ENCODE measurements at regions not wholly inside any gene's neighbourhood (a gene's known extent, or its start where the extent isn't known, plus 50 kb on each side); places are given as distances from the start of the nearest gene placed in this dataset.

GRCh38 chr1:195236991-195237889 lies 1371.0 kb downstream of the KCNT2 start:
- no peak for DNase-seq (ENCODE audit: low read depth, low spot score)
- Histone ChIP-seq H3K27me3 (ENCODE audit: control insufficient read depth, insufficient read depth, low read length) (no peaks in the 10 kb centered on the region), H3K4me3 (ENCODE audit: low read length) (no peak overlapping the region), H3K4me1 (ENCODE audit: control insufficient read depth, insufficient read depth, low read length) (no peaks in the 10 kb centered on the region), H3K36me3 (ENCODE audit: control insufficient read depth, insufficient read depth, low read length) (no peaks in the 10 kb centered on the region), H3K9me3 (ENCODE audit: control insufficient read depth, insufficient read depth, low read length) (no peaks in the 10 kb centered on the region), H3K27ac (ENCODE audit: low read length) (no peak overlapping the region)
- WGBS (ENCODE audit: insufficient coverage, insufficient read length): no CpG with 5 or more reads among the region's 7 CpGs

- H3K4me3 ChIP-seq (ENCODE audit: low read length): no peak overlapping the region
- H3K9me3 ChIP-seq (ENCODE audit: control insufficient read depth, insufficient read depth, low read length): no peaks in the 10 kb centered on the region
- no peak overlapping the region for H3K27ac ChIP-seq (ENCODE audit: low read length)
- H3K36me3 ChIP-seq (ENCODE audit: control insufficient read depth, insufficient read depth, low read length): no peaks in the 10 kb centered on the region; the same call in 1 of the 2 replicates
- no peaks in the 10 kb centered on the region for H3K4me1 ChIP-seq (ENCODE audit: control insufficient read depth, insufficient read depth, low read length)
- no peaks in the 10 kb centered on the region for H3K27me3 ChIP-seq (ENCODE audit: control insufficient read depth, insufficient read depth, low read length)
- WGBS (ENCODE audit: insufficient coverage, insufficient read length): no CpG with 5 or more reads among the region's 22 CpGs
- no peak for DNase-seq (ENCODE audit: low read depth, low spot score)
Measured at GRCh38 chr1:195218428-195219212, 1389.6 kb downstream of the KCNT2 start.

GRCh38 chr1:195202241-195202640 lies 1406.0 kb downstream of the KCNT2 start:
- Histone ChIP-seq H3K9me3 (ENCODE audit: control insufficient read depth, insufficient read depth, low read length) (no peaks in the 10 kb centered on the region), H3K27me3 (ENCODE audit: control insufficient read depth, insufficient read depth, low read length) (no peaks in the 10 kb centered on the region), H3K4me3 (ENCODE audit: low read length) (no peak overlapping the region), H3K36me3 (ENCODE audit: control insufficient read depth, insufficient read depth, low read length) (no peaks in the 10 kb centered on the region), H3K27ac (ENCODE audit: low read length) (no peak overlapping the region), H3K4me1 (ENCODE audit: control insufficient read depth, insufficient read depth, low read length) (no peaks in the 10 kb centered on the region)
- WGBS (ENCODE audit: insufficient coverage, insufficient read length): no CpG with 5 or more reads among the region's 4 CpGs
- no peak for DNase-seq (ENCODE audit: low read depth, low spot score)

DNA sequence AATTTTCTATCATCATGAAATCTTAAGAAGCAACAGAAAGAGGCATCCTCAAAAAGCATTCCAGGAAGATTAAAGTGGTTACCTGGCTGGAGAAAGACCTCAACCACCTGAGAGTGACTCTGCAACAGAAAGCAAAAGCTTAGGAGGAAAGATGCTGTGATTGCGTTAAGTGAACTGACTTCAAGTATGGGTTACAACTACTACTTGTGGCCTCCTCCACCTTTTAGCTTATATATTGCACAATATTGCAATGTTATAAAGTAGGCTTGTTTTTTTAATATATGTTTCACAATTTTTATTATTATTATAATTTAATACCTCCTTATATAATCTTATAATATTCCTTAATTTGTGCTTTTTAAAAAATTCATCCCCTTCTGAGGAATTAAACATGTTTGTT lies 1407.5 kb downstream of the KCNT2 start:
- H3K27ac ChIP-seq (ENCODE audit: low read length): no peak overlapping the region
- no CpG with 5 or more reads among the region's 1 CpG for WGBS (ENCODE audit: insufficient coverage, insufficient read length)
- H3K36me3 ChIP-seq (ENCODE audit: control insufficient read depth, insufficient read depth, low read length): no peaks in the 10 kb centered on the region
- H3K4me1 ChIP-seq (ENCODE audit: control insufficient read depth, insufficient read depth, low read length): no peaks in the 10 kb centered on the region
- no peak for DNase-seq (ENCODE audit: low read depth, low spot score)
- no peaks in the 10 kb centered on the region for H3K27me3 ChIP-seq (ENCODE audit: control insufficient read depth, insufficient read depth, low read length)
- H3K9me3 ChIP-seq (ENCODE audit: control insufficient read depth, insufficient read depth, low read length): no peaks in the 10 kb centered on the region
- H3K4me3 ChIP-seq (ENCODE audit: low read length): no peak overlapping the region

GRCh38 chr1:195197116-195197515 lies 1411.1 kb downstream of the KCNT2 start:
- H3K36me3 ChIP-seq (ENCODE audit: control insufficient read depth, insufficient read depth, low read length): no peaks in the 10 kb centered on the region
- DNase-seq (ENCODE audit: low read depth, low spot score): no peak
- no peak overlapping the region for H3K27ac ChIP-seq (ENCODE audit: low read length)
- H3K27me3 ChIP-seq (ENCODE audit: control insufficient read depth, insufficient read depth, low read length): no peaks in the 10 kb centered on the region
- H3K4me3 ChIP-seq (ENCODE audit: low read length): no peak overlapping the region
- no CpG with 5 or more reads among the region's 1 CpG for whole genome bisulfite sequencing (ENCODE audit: insufficient coverage, insufficient read length)
- H3K9me3 ChIP-seq (ENCODE audit: control insufficient read depth, insufficient read depth, low read length): no peaks in the 10 kb centered on the region
- no peaks in the 10 kb centered on the region for H3K4me1 ChIP-seq (ENCODE audit: control insufficient read depth, insufficient read depth, low read length)

- no peak for DNase-seq (ENCODE audit: low read depth, low spot score)
- H3K27me3 ChIP-seq (ENCODE audit: control insufficient read depth, insufficient read depth, low read length): no peaks in the 10 kb centered on the region
- H3K27ac ChIP-seq (ENCODE audit: low read length): no peak overlapping the region
- WGBS (ENCODE audit: insufficient coverage, insufficient read length): 100% methylated on average over 1 of the region's 8 CpGs
- no peaks in the 10 kb centered on the region for H3K9me3 ChIP-seq (ENCODE audit: control insufficient read depth, insufficient read depth, low read length)
- no peaks in the 10 kb centered on the region for H3K36me3 ChIP-seq (ENCODE audit: control insufficient read depth, insufficient read depth, low read length)
- H3K4me1 ChIP-seq (ENCODE audit: control insufficient read depth, insufficient read depth, low read length): no peaks in the 10 kb centered on the region
- no peak overlapping the region for H3K4me3 ChIP-seq (ENCODE audit: low read length)
Measured at GRCh38 chr1:195195423-195196057, 1412.7 kb downstream of the KCNT2 start.

GRCh38 chr1:195193134-195193533 lies 1415.1 kb downstream of the KCNT2 start:
- WGBS (ENCODE audit: insufficient coverage, insufficient read length): 100% methylated on average over 1 of the region's 3 CpGs
- no peak for DNase-seq (ENCODE audit: low read depth, low spot score)
- no peaks in the 10 kb centered on the region for H3K4me1 ChIP-seq (ENCODE audit: control insufficient read depth, insufficient read depth, low read length)

DNA sequence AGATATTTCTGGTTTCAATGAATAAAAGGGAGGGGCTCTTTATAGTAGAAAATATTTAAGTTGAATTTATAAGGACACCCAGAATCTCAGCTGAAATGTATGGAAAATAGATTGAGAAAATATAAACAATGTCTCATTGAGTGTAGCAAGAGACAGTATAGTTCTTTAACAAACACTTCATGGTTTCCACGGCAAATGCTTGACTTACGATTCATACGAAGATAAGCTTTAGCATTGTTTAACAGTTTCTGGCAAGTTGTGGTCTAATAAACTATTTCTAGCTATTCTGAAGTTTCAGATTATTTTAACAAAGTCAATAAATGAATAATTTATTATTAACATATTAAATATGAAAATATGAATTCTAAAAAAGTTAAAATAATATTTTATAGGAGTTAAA lies 1419.4 kb downstream of the KCNT2 start:
- no peak for DNase-seq (ENCODE audit: low read depth, low spot score)
- no CpG with 5 or more reads among the region's 3 CpGs for WGBS (ENCODE audit: insufficient coverage, insufficient read length)
- Histone ChIP-seq H3K27ac (ENCODE audit: low read length) (no peak overlapping the region), H3K4me3 (ENCODE audit: low read length) (no peak overlapping the region), H3K27me3 (ENCODE audit: control insufficient read depth, insufficient read depth, low read length) (no peaks in the 10 kb centered on the region), H3K4me1 (ENCODE audit: control insufficient read depth, insufficient read depth, low read length) (no peaks in the 10 kb centered on the region), H3K9me3 (ENCODE audit: control insufficient read depth, insufficient read depth, low read length) (no peaks in the 10 kb centered on the region), H3K36me3 (ENCODE audit: control insufficient read depth, insufficient read depth, low read length) (no peaks in the 10 kb centered on the region)

More at GRCh38 chr1:195193134-195193533, 1415.1 kb downstream of the KCNT2 start:
- Histone ChIP-seq H3K27ac (ENCODE audit: low read length) (no peak overlapping the region), H3K9me3 (ENCODE audit: control insufficient read depth, insufficient read depth, low read length) (no peaks in the 10 kb centered on the region), H3K36me3 (ENCODE audit: control insufficient read depth, insufficient read depth, low read length) (no peaks in the 10 kb centered on the region), H3K4me3 (ENCODE audit: low read length) (no peak overlapping the region), H3K27me3 (ENCODE audit: control insufficient read depth, insufficient read depth, low read length) (no peaks in the 10 kb centered on the region)

DNA sequence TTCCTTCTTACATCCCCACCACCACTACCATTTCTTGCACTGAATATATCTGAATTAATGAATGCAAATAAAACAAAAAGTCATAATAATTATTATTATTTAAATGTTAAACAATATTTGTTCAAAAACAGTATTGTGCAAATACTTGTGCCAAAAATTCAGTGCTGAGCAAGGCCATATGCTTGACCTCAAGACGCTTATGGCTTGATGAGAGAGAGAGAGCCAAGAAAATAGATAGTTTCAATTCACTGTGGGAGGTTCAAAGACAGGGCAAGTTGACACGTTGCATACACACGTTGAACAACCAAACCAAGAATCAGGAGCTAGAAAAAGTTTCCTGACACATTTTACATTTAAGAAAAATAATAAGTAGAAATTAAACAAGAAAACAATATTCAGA lies 1421.7 kb downstream of the KCNT2 start:
- WGBS (ENCODE audit: insufficient coverage, insufficient read length): no CpG with 5 or more reads among the region's 3 CpGs
- no peaks in the 10 kb centered on the region for H3K27me3 ChIP-seq (ENCODE audit: control insufficient read depth, insufficient read depth, low read length)
- H3K27ac ChIP-seq (ENCODE audit: low read length): no peak overlapping the region
- H3K4me1 ChIP-seq (ENCODE audit: control insufficient read depth, insufficient read depth, low read length): no peaks in the 10 kb centered on the region
- H3K9me3 ChIP-seq (ENCODE audit: control insufficient read depth, insufficient read depth, low read length): no peaks in the 10 kb centered on the region
- H3K36me3 ChIP-seq (ENCODE audit: control insufficient read depth, insufficient read depth, low read length): no peaks in the 10 kb centered on the region
- no peak overlapping the region for H3K4me3 ChIP-seq (ENCODE audit: low read length)
- DNase-seq (ENCODE audit: low read depth, low spot score): no peak

- Histone ChIP-seq H3K9me3 (ENCODE audit: control insufficient read depth, insufficient read depth, low read length) (no peaks in the 10 kb centered on the region), H3K36me3 (ENCODE audit: control insufficient read depth, insufficient read depth, low read length) (no peaks in the 10 kb centered on the region), H3K27ac (ENCODE audit: low read length) (no peak overlapping the region), H3K27me3 (ENCODE audit: control insufficient read depth, insufficient read depth, low read length) (no peaks in the 10 kb centered on the region), H3K4me3 (ENCODE audit: low read length) (no peak overlapping the region), H3K4me1 (ENCODE audit: control insufficient read depth, insufficient read depth, low read length) (no peaks in the 10 kb centered on the region)
- no peak for DNase-seq (ENCODE audit: low read depth, low spot score)
- WGBS (ENCODE audit: insufficient coverage, insufficient read length): no CpG with 5 or more reads among the region's 2 CpGs
Measured at GRCh38 chr1:195185736-195186135, 1422.5 kb downstream of the KCNT2 start.

Data from iPS DF 6.9 (cell line).